Uterus (tissue), 3 donors: ENCODE measurements at regions not wholly inside any gene's neighbourhood (a gene's known extent, or its start where the extent isn't known, plus 50 kb on each side); places are given as distances from the start of the nearest gene placed in this dataset.

Source experiments
- DNase-seq, 2 donors: peaks; one replicate each; pipeline ENCODE4 v3.0.0-alpha.2; 2019 to 2020
- H3K27ac ChIP-seq, 2 donors: fragments of 200-600 bp; sonication (generic); 1 replicate in 1 of 2; 2 replicates in 1 of 2; pipeline ENCODE4 v1.5.1; 2016 to 2018
- H3K27me3 ChIP-seq, 2 donors: fragments of 200-600 bp; sonication (generic); one replicate each; pipeline ENCODE4 v1.5.1; 2018 to 2019; ENCODE audit warnings: control low read depth in 1 of 2
- H3K36me3 ChIP-seq, 2 donors: fragments of 200-600 bp; sonication (generic); one replicate each; pipeline ENCODE4 v1.5.1; 2019; ENCODE audit warnings: control low read depth in 1 of 2
- H3K4me1 ChIP-seq, 2 donors: fragments of 200-600 bp; sonication (generic); one replicate each; pipeline ENCODE4 v1.5.1; 2018 to 2019; ENCODE audit warnings: control low read depth in 1 of 2
- H3K4me3 ChIP-seq, 2 donors: fragments of 200-600 bp; sonication (generic); 1 replicate in 1 of 2; 2 replicates in 1 of 2; pipeline ENCODE4 v1.5.1; 2018 to 2019; ENCODE audit warnings: mild to moderate bottlenecking in 1 of 2
- H3K9me3 ChIP-seq, 2 donors: fragments of 200-600 bp; sonication (generic); one replicate each; pipeline ENCODE4 v1.5.1; 2019; ENCODE audit warnings: control low read depth in 1 of 2
- CTCF ChIP-seq, 4 experiments: fragments of 200-600 bp in 2 of 4; fragments of 450-650 bp in 2 of 4; sonication (generic) in 2 of 4; IDR thresholded peaks; one replicate each; pipeline ENCODE4 v1.5.1; 2016 to 2019; ENCODE audit warnings: antibody characterized with exemption in 4 of 4, mild to moderate bottlenecking in 2 of 4, moderate library complexity in 1 of 4
- POLR2A ChIP-seq, 2 donors: fragments of 450-650 bp; IDR thresholded peaks; one replicate each; pipeline ENCODE4 v1.6.1; 2016; ENCODE audit warnings: antibody characterized with exemption in 2 of 2, mild to moderate bottlenecking in 1 of 2, moderate library complexity in 1 of 2
- intact Hi-C: fragments of 100-400 bp; cut with DNase I; formaldehyde crosslinking; loops from one replicate; pipeline ENCODE4 v1.15.1; 2023; ENCODE audit warnings: low total_unique reads
- donor health status: DM: yes; HTN: yes; CAD: no.

DNA sequence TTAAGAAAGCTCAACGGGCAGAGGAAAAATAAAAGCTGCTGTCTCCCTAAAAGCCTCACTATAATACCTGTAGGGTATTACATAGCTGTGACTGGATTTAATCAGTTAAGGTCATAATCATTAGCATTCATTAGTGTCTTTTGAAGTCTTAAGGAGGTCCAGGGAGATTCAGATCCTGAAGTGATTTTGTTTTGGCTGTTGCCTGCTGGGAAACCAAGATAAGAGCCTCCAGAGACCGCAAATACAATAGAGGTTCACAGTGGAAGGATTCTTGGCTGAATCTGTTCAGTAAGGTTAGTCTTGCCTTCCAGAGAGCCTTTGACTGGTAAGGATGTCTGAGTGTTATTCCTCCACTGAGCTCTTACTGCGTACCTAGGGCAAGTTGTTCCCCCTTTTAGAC is 54.0 kb upstream of the TNFRSF19 start:
- DNase-seq = no peak
- H3K9me3 ChIP-seq = no peaks in the 10 kb centered on the region
- intact Hi-C loops = no loop called here
- no peaks in the 10 kb centered on the region for H3K27me3 ChIP-seq
- TF ChIP-seq CTCF (IDR thresholded peaks at IDR 0.05) (no peak), POLR2A (IDR thresholded peaks at IDR 0.05) (no peak)
- no peak overlapping the region for H3K27ac ChIP-seq
- no peaks in the 10 kb centered on the region for H3K4me1 ChIP-seq
- H3K36me3 ChIP-seq = no peaks in the 10 kb centered on the region
- H3K4me3 ChIP-seq = no peak overlapping the region

DNA sequence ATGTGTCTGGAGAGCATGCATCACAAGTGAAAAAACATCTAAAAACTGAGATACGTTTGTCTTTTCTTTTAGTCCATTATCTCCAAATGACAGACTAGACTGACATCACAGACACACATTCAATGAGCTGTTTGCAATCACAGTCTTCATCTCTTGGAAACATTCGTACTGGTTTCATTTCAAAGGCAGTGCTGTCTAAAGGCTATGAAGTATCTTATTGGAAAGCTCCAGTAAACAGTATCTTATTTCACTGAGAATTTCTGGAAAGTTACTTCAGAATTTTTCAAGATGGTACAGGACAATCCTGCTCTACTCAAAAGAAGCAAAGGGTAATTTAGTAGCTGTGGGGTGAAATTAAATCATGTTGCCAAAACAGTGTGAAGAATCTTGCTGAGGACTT is 53.5 kb upstream of the TNFRSF19 start:
- no peak for TF ChIP-seq POLR2A (IDR thresholded peaks at IDR 0.05)
- TF ChIP-seq CTCF (IDR thresholded peaks at IDR 0.05) = no peak
- no peak overlapping the region for H3K27ac ChIP-seq
- H3K27me3 ChIP-seq = no peaks in the 10 kb centered on the region
- intact Hi-C loops = no loop called here
- no peaks in the 10 kb centered on the region for H3K4me1 ChIP-seq
- DNase-seq = no peak
- H3K9me3 ChIP-seq = no peaks in the 10 kb centered on the region
- H3K4me3 ChIP-seq = no peak overlapping the region
- no peaks in the 10 kb centered on the region for H3K36me3 ChIP-seq

GRCh38 chr13:23518231-23518630 is 52.0 kb upstream of the TNFRSF19 start:
- intact Hi-C loops = no loop called here
- H3K4me1 ChIP-seq = no peaks in the 10 kb centered on the region
- TF ChIP-seq CTCF (IDR thresholded peaks at IDR 0.05) (no peak), POLR2A (IDR thresholded peaks at IDR 0.05) (no peak)
- no peak overlapping the region for H3K27ac ChIP-seq
- H3K36me3 ChIP-seq = no peaks in the 10 kb centered on the region
- no peaks in the 10 kb centered on the region for H3K9me3 ChIP-seq
- no peak for DNase-seq
- H3K27me3 ChIP-seq = no peaks in the 10 kb centered on the region
- H3K4me3 ChIP-seq = no peak overlapping the region
